ENCODE measurements at regions not wholly inside any gene's neighbourhood (a gene's known extent, or its start where the extent isn't known, plus 50 kb on each side); places are given as distances from the start of the nearest gene placed in this dataset.
"Not testable (repeated sequence)": the region's sequence is repeated elsewhere in the genome, so short reads cannot be mapped to it uniquely, and the experiment has no call there.

GRCh38 chr2:94785105-94785504 lies 86.1 kb upstream of the TEKT4 start:
- not testable (repeated sequence) for TF ChIP-seq CTCF (conservative IDR thresholded peaks at IDR 0.05; ENCODE audit: low read depth, low read length); EZH2phosphoT487 (IDR thresholded peaks at IDR 0.05; ENCODE audit: borderline replicate concordance, low read length)
